Psoas muscle (tissue), 7 donors: ENCODE measurements at regions not wholly inside any gene's neighbourhood (a gene's known extent, or its start where the extent isn't known, plus 50 kb on each side); places are given as distances from the start of the nearest gene placed in this dataset.
A peak's percentile ranks its signal among the peaks of the same experiment; 100 is the strongest.

ENCODE experiments used
- ATAC-seq, 4 donors: fragments of 200-7000 bp; cut with Tn5 transposase; one replicate each; pipeline ENCODE4 v1.9.1; 2020; ENCODE audit warnings: moderate library complexity in 3 of 4, mild to moderate bottlenecking in 2 of 4
- DNase-seq, 2 donors: peaks; one replicate each; pipeline ENCODE4 v3.0.0-alpha.2; 2020
- H3K27ac ChIP-seq: fragments of 200-600 bp; one replicate; pipeline ENCODE4 v1.8.0; 2022
- H3K27me3 ChIP-seq, 3 donors: fragments of 200-600 bp in 1 of 3; one replicate each; pipeline versions ENCODE4 v1.6.1 to v1.8.0; 2013 to 2022; ENCODE audit warnings: low read length in 2 of 3, mild to moderate bottlenecking in 2 of 3, moderate library complexity in 1 of 3; ENCODE audit not compliant: insufficient read depth in 3 of 3
- H3K36me3 ChIP-seq, 2 donors: fragments of 200-600 bp in 1 of 2; one replicate each; pipeline versions ENCODE4 v1.6.1 to v1.8.0; 2013 to 2022; ENCODE audit warnings: low read depth in 1 of 2, mild to moderate bottlenecking in 1 of 2, moderate library complexity in 1 of 2; ENCODE audit not compliant: insufficient read depth in 1 of 2
- H3K4me1 ChIP-seq: fragments of 200-600 bp; one replicate; pipeline ENCODE4 v1.8.0; 2022
- H3K4me3 ChIP-seq: fragments of 200-600 bp; one replicate; pipeline ENCODE4 v1.8.0; 2022; ENCODE audit warnings: mild to moderate bottlenecking
- H3K9me3 ChIP-seq: fragments of 200-600 bp; one replicate; pipeline ENCODE4 v1.8.0; 2022
- CTCF ChIP-seq: fragments of 200-600 bp; IDR thresholded peaks from one replicate; pipeline ENCODE4 v1.8.0; 2022; ENCODE audit warnings: antibody characterized with exemption
- WGBS, 3 donors: extraction: QIAGEN DNeasy Blood & Tissue Kit; methylation state at CpG; one replicate each; pipeline versions ENCODE4 v1.1.6 to v1.1.7; 2013; 5-methylcytosine and 5-hydroxymethylcytosine counted together
- intact Hi-C, 2 donors: fragments of 100-400 bp; cut with DNase I; formaldehyde crosslinking; loops; one replicate each; pipeline versions ENCODE4 v1.11.0 to v1.14.2; 2022
- donor health status: healthy with polysubstance abuse.
- donor health status: DM: no; HTN: no; CAD: no; lungs with moderate emphysema.
- donor health status: Bipolar disorder and iron deficiency.
- donor health status: healthy.
- donor health status: DM: yes; HTN: yes; CAD: no.
- donor health status: DM: no; HTN: no; CAD: no.
- donor health status: DM: yes; HTN: yes; CAD: no.

GRCh38 chr1:244989813-244990212 lies 125.5 kb upstream of the HNRNPU start:
- no peaks in the 10 kb centered on the region for H3K36me3 ChIP-seq
- H3K27ac ChIP-seq: no peak overlapping the region
- no peak overlapping the region for H3K4me3 ChIP-seq
- no peaks in the 10 kb centered on the region for H3K4me1 ChIP-seq
- no peaks in the 10 kb centered on the region for H3K9me3 ChIP-seq
- ATAC-seq: peak in 1 of 4 donors; percentile 39
- no peak for TF ChIP-seq CTCF
- 85 to 88% (median 88%) methylated on average over 7 of the region's 7 CpGs for WGBS, 3 donors
- intact Hi-C loops: loop anchor here in 1 of 2 donors (10.0 kb wide), 1 partner anchor 325 kb away; no protein-coding TSS in a partner anchor
- no peak for DNase-seq
- H3K27me3 ChIP-seq: no peaks in the 10 kb centered on the region

GRCh38 chr1:244988521-244988920 lies 124.2 kb upstream of the HNRNPU start:
- no peak for TF ChIP-seq CTCF
- 93 to 98% (median 94%) methylated on average over 2 of the region's 2 CpGs for WGBS, 3 donors
- H3K9me3 ChIP-seq: no peaks in the 10 kb centered on the region
- H3K27me3 ChIP-seq: no peaks in the 10 kb centered on the region
- H3K27ac ChIP-seq: no peak overlapping the region
- H3K36me3 ChIP-seq: no peaks in the 10 kb centered on the region
- no peaks in the 10 kb centered on the region for H3K4me1 ChIP-seq
- intact Hi-C loops: loop anchor here in 1 of 2 donors (10.0 kb wide), 1 partner anchor 324 kb away; no protein-coding TSS in a partner anchor
- ATAC-seq (no peak), DNase-seq (no peak)
- no peak overlapping the region for H3K4me3 ChIP-seq

- Histone ChIP-seq H3K4me1 (no peaks in the 10 kb centered on the region), H3K27me3 (no peaks in the 10 kb centered on the region), H3K36me3 (no peaks in the 10 kb centered on the region), H3K9me3 (no peaks in the 10 kb centered on the region), H3K4me3 (no peak overlapping the region), H3K27ac (no peak overlapping the region)
- TF ChIP-seq CTCF: no peak
- intact Hi-C loops: loop anchor here in 1 of 2 donors (10.0 kb wide), 1 partner anchor 316 kb away; no protein-coding TSS in a partner anchor
- ATAC-seq (no peak), DNase-seq (no peak)
- WGBS, 3 donors: 92 to 97% (median 94%) methylated on average over 7 of the region's 7 CpGs
These were observed 116.3 kb upstream of the HNRNPU start for GRCh38 chr1:244980605-244981004.

GRCh38 chr1:244974550-244974949 lies 110.2 kb upstream of the HNRNPU start:
- no peak for TF ChIP-seq CTCF
- ATAC-seq (no peak), DNase-seq (no peak)
- H3K27me3 ChIP-seq: no peaks in the 10 kb centered on the region
- 94% methylated on average over 8 of the region's 8 CpGs for WGBS, 3 donors
- peaks cover 5% of the 10 kb centered on the region for H3K4me1 ChIP-seq
- H3K9me3 ChIP-seq: no peaks in the 10 kb centered on the region
- no peak overlapping the region for H3K4me3 ChIP-seq
- H3K27ac ChIP-seq: no peak overlapping the region
- intact Hi-C loops: loop anchor here (5.0 kb wide), 2 partner anchors 68 to 512 kb away; partner anchors contain the start of gene CATSPERE (in 1 of the 2)
- H3K36me3 ChIP-seq: no peaks in the 10 kb centered on the region

GRCh38 chr1:244974106-244974505 lies 109.8 kb upstream of the HNRNPU start:
- no peak overlapping the region for H3K27ac ChIP-seq
- no peak for DNase-seq
- no peaks in the 10 kb centered on the region for H3K9me3 ChIP-seq
- no peak overlapping the region for H3K4me3 ChIP-seq
- WGBS, 3 donors: 60 to 79% (median 63%) methylated on average over 2 of the region's 2 CpGs
- no peak for ATAC-seq
- intact Hi-C loops: loop anchor here (5.0 kb wide), 2 partner anchors 68 to 512 kb away; partner anchors contain the start of gene CATSPERE (in 1 of the 2)
- H3K27me3 ChIP-seq: no peaks in the 10 kb centered on the region
- no peaks in the 10 kb centered on the region for H3K36me3 ChIP-seq
- TF ChIP-seq CTCF: no peak
- peaks cover 7% of the 10 kb centered on the region for H3K4me1 ChIP-seq
